Ishikawa (cell line): ENCODE measurements at regions not wholly inside any gene's neighbourhood (a gene's known extent, or its start where the extent isn't known, plus 50 kb on each side); places are given as distances from the start of the nearest gene placed in this dataset.

ENCODE experiments used
- CEBPB ChIP-seq: IDR thresholded peaks from 2 replicates; pipeline ENCODE4 v1.6.1; 2012
- CREB1 ChIP-seq: IDR thresholded peaks from 2 replicates; pipeline ENCODE4 v1.6.1; 2012; ENCODE audit warnings: low read depth
- EGR1 ChIP-seq: IDR thresholded peaks from 2 replicates; pipeline ENCODE4 v1.6.1; 2012
- EP300 ChIP-seq: IDR thresholded peaks from 2 replicates; pipeline ENCODE4 v1.6.1; 2012; ENCODE audit warnings: borderline replicate concordance
- FOXM1 ChIP-seq: IDR thresholded peaks from 2 replicates; pipeline ENCODE4 v1.6.1; 2012; ENCODE audit warnings: low read depth, borderline replicate concordance
- NFIC ChIP-seq: IDR thresholded peaks from 2 replicates; pipeline ENCODE4 v1.6.1; 2012
- RAD21 ChIP-seq: IDR thresholded peaks from 2 replicates; pipeline ENCODE4 v1.6.1; 2012; ENCODE audit warnings: low read depth
- TAF1 ChIP-seq: IDR thresholded peaks from 2 replicates; pipeline ENCODE4 v1.6.1; 2012; ENCODE audit warnings: low read depth, mild to moderate bottlenecking
- TCF12 ChIP-seq: IDR thresholded peaks from 2 replicates; pipeline ENCODE4 v1.6.1; 2012; ENCODE audit warnings: low read depth
- TEAD4 ChIP-seq: IDR thresholded peaks from 2 replicates; pipeline ENCODE4 v1.6.1; 2012
- YY1 ChIP-seq: IDR thresholded peaks from 2 replicates; pipeline ENCODE4 v1.6.1; 2012; ENCODE audit warnings: low read depth
- ZBTB7A ChIP-seq: IDR thresholded peaks from 2 replicates; pipeline ENCODE4 v1.6.1; 2012; ENCODE audit warnings: low read depth
- TF ChIP-seq, protein P1 (sequence below): IDR thresholded peaks from 2 replicates; pipeline ENCODE4 v1.6.1; 2012
- TF ChIP-seq, protein P2 (sequence below): IDR thresholded peaks from 2 replicates; pipeline ENCODE4 v1.6.1; 2012
- TF ChIP-seq, protein P3 (sequence below): IDR thresholded peaks from 2 replicates; pipeline ENCODE4 v1.6.1; 2012; ENCODE audit warnings: low read depth, mild to moderate bottlenecking

DNA sequence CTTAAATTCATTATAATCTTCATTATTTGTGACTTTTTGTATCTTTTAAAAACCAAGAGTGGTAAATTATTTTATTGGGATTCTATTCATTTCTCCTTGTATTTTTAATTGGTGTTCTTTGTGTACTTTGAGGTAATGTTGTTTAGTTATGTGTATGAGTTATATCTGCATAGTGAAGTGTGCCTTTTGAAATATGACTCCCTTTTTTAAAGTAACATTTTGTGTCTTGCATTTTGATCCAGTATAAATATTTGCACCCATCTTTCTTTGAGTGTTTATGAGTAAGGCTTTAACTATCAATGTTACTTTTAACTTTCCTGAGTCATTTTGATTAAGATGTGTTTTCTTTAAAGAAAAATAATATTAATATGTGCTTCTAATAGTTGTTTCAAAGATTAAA, 90.0 kb upstream of the MYOCD start:
- no peak for TF ChIP-seq FOXM1
- no peak for TF ChIP-seq ZBTB7A
- no peak for TF ChIP-seq EGR1
- no peak for TF ChIP-seq TAF1
- no peak for TF ChIP-seq CEBPB
- TF ChIP-seq TCF12: no peak
- no peak for TF ChIP-seq CREB1
- TF ChIP-seq NFIC: no peak
- TF ChIP-seq, protein P1, sequence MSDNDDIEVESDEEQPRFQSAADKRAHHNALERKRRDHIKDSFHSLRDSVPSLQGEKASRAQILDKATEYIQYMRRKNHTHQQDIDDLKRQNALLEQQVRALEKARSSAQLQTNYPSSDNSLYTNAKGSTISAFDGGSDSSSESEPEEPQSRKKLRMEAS: no peak
- no peak for TF ChIP-seq RAD21
- no peak for TF ChIP-seq YY1
- TF ChIP-seq, protein P2, sequence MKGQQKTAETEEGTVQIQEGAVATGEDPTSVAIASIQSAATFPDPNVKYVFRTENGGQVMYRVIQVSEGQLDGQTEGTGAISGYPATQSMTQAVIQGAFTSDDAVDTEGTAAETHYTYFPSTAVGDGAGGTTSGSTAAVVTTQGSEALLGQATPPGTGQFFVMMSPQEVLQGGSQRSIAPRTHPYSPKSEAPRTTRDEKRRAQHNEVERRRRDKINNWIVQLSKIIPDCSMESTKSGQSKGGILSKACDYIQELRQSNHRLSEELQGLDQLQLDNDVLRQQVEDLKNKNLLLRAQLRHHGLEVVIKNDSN: no peak
- no peak for TF ChIP-seq TEAD4
- TF ChIP-seq, protein P3, sequence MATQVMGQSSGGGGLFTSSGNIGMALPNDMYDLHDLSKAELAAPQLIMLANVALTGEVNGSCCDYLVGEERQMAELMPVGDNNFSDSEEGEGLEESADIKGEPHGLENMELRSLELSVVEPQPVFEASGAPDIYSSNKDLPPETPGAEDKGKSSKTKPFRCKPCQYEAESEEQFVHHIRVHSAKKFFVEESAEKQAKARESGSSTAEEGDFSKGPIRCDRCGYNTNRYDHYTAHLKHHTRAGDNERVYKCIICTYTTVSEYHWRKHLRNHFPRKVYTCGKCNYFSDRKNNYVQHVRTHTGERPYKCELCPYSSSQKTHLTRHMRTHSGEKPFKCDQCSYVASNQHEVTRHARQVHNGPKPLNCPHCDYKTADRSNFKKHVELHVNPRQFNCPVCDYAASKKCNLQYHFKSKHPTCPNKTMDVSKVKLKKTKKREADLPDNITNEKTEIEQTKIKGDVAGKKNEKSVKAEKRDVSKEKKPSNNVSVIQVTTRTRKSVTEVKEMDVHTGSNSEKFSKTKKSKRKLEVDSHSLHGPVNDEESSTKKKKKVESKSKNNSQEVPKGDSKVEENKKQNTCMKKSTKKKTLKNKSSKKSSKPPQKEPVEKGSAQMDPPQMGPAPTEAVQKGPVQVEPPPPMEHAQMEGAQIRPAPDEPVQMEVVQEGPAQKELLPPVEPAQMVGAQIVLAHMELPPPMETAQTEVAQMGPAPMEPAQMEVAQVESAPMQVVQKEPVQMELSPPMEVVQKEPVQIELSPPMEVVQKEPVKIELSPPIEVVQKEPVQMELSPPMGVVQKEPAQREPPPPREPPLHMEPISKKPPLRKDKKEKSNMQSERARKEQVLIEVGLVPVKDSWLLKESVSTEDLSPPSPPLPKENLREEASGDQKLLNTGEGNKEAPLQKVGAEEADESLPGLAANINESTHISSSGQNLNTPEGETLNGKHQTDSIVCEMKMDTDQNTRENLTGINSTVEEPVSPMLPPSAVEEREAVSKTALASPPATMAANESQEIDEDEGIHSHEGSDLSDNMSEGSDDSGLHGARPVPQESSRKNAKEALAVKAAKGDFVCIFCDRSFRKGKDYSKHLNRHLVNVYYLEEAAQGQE: no peak
- no peak for TF ChIP-seq EP300

DNA sequence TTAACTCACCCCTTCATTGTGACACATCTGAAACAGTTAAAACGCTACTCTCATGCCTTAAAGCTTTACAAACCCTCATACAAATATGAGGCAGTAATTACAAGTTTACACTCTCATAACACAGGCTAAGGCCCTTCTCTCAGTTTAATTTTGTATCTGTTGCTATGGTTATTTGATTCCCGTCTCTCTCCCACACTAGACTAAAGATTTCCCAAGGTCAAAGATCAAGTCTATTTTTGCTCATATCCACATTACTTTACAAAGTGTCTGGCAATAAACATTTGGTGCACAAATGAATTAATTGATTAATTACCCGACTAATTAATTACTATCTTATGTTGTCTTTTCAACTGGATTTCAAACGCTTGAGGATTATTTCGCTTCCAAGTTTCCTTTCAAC, 86.4 kb upstream of the MYOCD start:
- TF ChIP-seq CREB1 (no peak), FOXM1 (no peak), TAF1 (no peak), TCF12 (no peak), NFIC (no peak), RAD21 (no peak), ZBTB7A (no peak), CEBPB (no peak), EP300 (no peak), YY1 (no peak)
- TF ChIP-seq, protein P3: no peak
- TF ChIP-seq, protein P1: no peak

DNA sequence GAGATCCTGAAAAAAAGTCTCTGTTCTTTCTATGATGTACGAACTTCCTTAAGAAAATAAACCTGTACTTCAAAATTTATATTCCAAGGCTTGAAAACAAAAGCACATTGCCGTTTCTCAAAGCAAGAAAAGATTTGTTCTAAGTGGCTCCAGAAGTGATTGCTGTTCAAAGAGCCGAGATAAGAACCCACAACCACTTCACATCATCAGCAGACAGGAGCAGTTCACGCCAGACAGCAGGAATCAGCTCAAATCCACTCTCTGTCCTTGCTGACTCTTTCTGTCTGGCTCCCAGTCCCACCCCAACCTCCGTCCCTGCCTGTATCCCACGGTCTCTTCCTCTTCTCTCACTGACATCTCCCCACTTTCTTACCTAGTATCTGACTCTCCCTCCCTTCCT, 85.0 kb upstream of the MYOCD start:
- TF ChIP-seq YY1 (no peak), RAD21 (no peak), CEBPB (no peak), CREB1 (no peak), TCF12 (no peak), EP300 (no peak)
- TF ChIP-seq, protein P3: no peak

DNA sequence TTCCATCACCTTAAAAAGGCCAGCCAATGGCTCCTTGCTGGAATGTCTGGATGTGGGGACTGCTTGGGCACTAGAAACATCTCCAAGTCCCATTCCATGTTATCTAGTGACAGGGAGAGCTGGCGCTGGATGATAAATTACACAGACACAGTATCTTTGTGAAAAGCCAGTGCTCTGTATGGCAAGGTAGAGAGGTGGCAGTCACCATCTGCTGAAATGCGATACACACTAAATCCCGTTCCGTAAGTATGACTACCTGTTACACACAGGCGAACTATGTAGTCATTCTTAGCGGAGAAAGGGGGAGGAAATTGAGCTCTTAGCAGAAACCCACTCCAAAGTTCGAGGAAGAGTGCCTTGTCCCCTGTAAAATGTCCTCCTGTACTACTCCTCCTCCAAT, 81.0 kb upstream of the MYOCD start:
- TF ChIP-seq NFIC (no peak), EGR1 (no peak), CREB1 (no peak), YY1 (no peak), FOXM1 (no peak), RAD21 (no peak), CEBPB (no peak), TEAD4 (no peak), TCF12 (no peak), EP300 (no peak)
- TF ChIP-seq, protein P1: no peak
- TF ChIP-seq, protein P2: no peak
- TF ChIP-seq, protein P3: no peak
